ENCODE measurements at regions not wholly inside any gene's neighbourhood (a gene's known extent, or its start where the extent isn't known, plus 50 kb on each side); places are given as distances from the start of the nearest gene placed in this dataset.

- WGBS, 2 experiments = 94 to 95% methylated on average over 12 of the region's 12 CpGs
- Histone ChIP-seq H3K4me1 (ENCODE audit: control insufficient read depth, insufficient read depth, low read length) (peaks cover 31% of the 10 kb centered on the region), H3K27ac (ENCODE audit: insufficient read depth, low read depth, low read length, poor library complexity, severe bottlenecking) (no peak overlapping the region), H3K9me3 (ENCODE audit: control insufficient read depth, low read length) (no peaks in the 10 kb centered on the region), H3K27me3 (ENCODE audit: control insufficient read depth, insufficient read depth, low read length, poor library complexity, severe bottlenecking) (peaks cover 10% of the 10 kb centered on the region), H3K36me3 (ENCODE audit: control insufficient read depth, insufficient read depth, low read length) (no peaks in the 10 kb centered on the region), H3K4me3 (ENCODE audit: insufficient read depth, low read depth, low read length) (no peak overlapping the region)
These were observed 151.3 kb upstream of the TNRC6C start for GRCh38 chr17:77807051-77807745.

GRCh38 chr17:77807746-77808441 lies 150.6 kb upstream of the TNRC6C start:
- 95 to 96% methylated on average over 7 of the region's 7 CpGs for WGBS, 2 experiments

GRCh38 chr17:77808686-77809425 lies 149.6 kb upstream of the TNRC6C start:
- peaks cover 5% of the 10 kb centered on the region for H3K27me3 ChIP-seq (ENCODE audit: control insufficient read depth, insufficient read depth, low read length, poor library complexity, severe bottlenecking)
- 95 to 96% methylated on average over 10 of the region's 10 CpGs for WGBS, 2 experiments
- H3K36me3 ChIP-seq (ENCODE audit: control insufficient read depth, insufficient read depth, low read length) = no peaks in the 10 kb centered on the region
- no peak overlapping the region for H3K27ac ChIP-seq (ENCODE audit: insufficient read depth, low read depth, low read length, poor library complexity, severe bottlenecking)
- no peaks in the 10 kb centered on the region for H3K9me3 ChIP-seq (ENCODE audit: control insufficient read depth, low read length)
- peaks cover 16% of the 10 kb centered on the region for H3K4me1 ChIP-seq (ENCODE audit: control insufficient read depth, insufficient read depth, low read length)
- no peak overlapping the region for H3K4me3 ChIP-seq (ENCODE audit: insufficient read depth, low read depth, low read length)

More at GRCh38 chr17:77807746-77808441, 150.6 kb upstream of the TNRC6C start:
- H3K9me3 ChIP-seq (ENCODE audit: control insufficient read depth, low read length) = no peaks in the 10 kb centered on the region
- no peaks in the 10 kb centered on the region for H3K36me3 ChIP-seq (ENCODE audit: control insufficient read depth, insufficient read depth, low read length)
- H3K4me1 ChIP-seq (ENCODE audit: control insufficient read depth, insufficient read depth, low read length) = peaks cover 25% of the 10 kb centered on the region
- H3K27ac ChIP-seq (ENCODE audit: insufficient read depth, low read depth, low read length, poor library complexity, severe bottlenecking) = no peak overlapping the region
- H3K4me3 ChIP-seq (ENCODE audit: insufficient read depth, low read depth, low read length) = no peak overlapping the region
- H3K27me3 ChIP-seq (ENCODE audit: control insufficient read depth, insufficient read depth, low read length, poor library complexity, severe bottlenecking) = peaks cover 5% of the 10 kb centered on the region

DNA sequence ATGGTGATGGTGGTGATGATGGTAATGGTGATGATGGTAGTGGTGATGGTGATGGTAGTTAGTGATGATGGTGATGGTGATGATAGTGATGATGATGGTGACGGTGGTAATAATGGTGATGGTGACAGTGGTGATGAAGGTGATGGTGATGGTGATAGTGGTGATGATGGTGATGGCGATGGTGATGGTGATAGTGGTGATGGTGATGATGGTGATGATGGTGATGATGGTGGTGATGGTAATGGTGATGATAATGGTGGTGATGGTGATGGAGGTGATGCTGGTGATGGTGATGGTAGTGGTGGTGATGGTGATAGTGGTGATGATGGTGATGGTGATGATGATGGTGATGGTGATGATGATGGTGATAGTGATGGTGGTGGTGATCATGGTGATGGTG lies 148.7 kb upstream of the TNRC6C start:
- H3K36me3 ChIP-seq (ENCODE audit: control insufficient read depth, insufficient read depth, low read length) = no peaks in the 10 kb centered on the region
- H3K27me3 ChIP-seq (ENCODE audit: control insufficient read depth, insufficient read depth, low read length, poor library complexity, severe bottlenecking) = peaks cover 2% of the 10 kb centered on the region
- H3K4me3 ChIP-seq (ENCODE audit: insufficient read depth, low read depth, low read length) = no peak overlapping the region
- H3K27ac ChIP-seq (ENCODE audit: insufficient read depth, low read depth, low read length, poor library complexity, severe bottlenecking) = no peak overlapping the region
- H3K9me3 ChIP-seq (ENCODE audit: control insufficient read depth, low read length) = no peaks in the 10 kb centered on the region
- 93 to 96% methylated on average over 2 of the region's 2 CpGs for WGBS, 2 experiments
- peaks cover 11% of the 10 kb centered on the region for H3K4me1 ChIP-seq (ENCODE audit: control insufficient read depth, insufficient read depth, low read length)

DNA sequence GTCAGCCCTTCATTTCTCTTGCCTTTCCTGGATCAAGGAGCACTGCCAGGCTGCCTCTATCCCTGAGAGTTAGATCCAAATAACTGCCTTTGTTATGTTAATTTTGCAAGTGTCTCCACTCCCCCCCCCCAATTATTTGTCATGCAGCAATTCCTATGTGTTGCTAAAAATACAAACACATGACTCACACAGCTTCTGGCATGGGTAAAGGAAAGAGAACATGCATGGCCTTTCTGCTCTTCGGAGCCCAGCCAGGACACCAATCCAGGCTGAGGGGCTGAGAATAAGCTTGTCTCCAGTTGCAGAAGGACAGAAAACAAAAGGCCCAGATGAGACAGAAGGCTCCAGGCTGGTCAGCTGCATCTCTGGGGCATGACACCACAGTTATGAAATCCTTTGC lies 148.0 kb upstream of the TNRC6C start:
- H3K36me3 ChIP-seq (ENCODE audit: control insufficient read depth, insufficient read depth, low read length) = no peaks in the 10 kb centered on the region
- 69 to 73% methylated on average over 1 of the region's 1 CpG for WGBS, 2 experiments
- H3K9me3 ChIP-seq (ENCODE audit: control insufficient read depth, low read length) = no peaks in the 10 kb centered on the region
- no peaks in the 10 kb centered on the region for H3K27me3 ChIP-seq (ENCODE audit: control insufficient read depth, insufficient read depth, low read length, poor library complexity, severe bottlenecking)
- H3K4me1 ChIP-seq (ENCODE audit: control insufficient read depth, insufficient read depth, low read length) = peaks cover 7% of the 10 kb centered on the region
- no peak overlapping the region for H3K4me3 ChIP-seq (ENCODE audit: insufficient read depth, low read depth, low read length)
- H3K27ac ChIP-seq (ENCODE audit: insufficient read depth, low read depth, low read length, poor library complexity, severe bottlenecking) = no peak overlapping the region

- Histone ChIP-seq H3K9me3 (ENCODE audit: control insufficient read depth, low read length) (no peaks in the 10 kb centered on the region), H3K4me1 (ENCODE audit: control insufficient read depth, insufficient read depth, low read length) (peaks cover 7% of the 10 kb centered on the region), H3K27me3 (ENCODE audit: control insufficient read depth, insufficient read depth, low read length, poor library complexity, severe bottlenecking) (no peaks in the 10 kb centered on the region), H3K4me3 (ENCODE audit: insufficient read depth, low read depth, low read length) (no peak overlapping the region), H3K36me3 (ENCODE audit: control insufficient read depth, insufficient read depth, low read length) (no peaks in the 10 kb centered on the region), H3K27ac (ENCODE audit: insufficient read depth, low read depth, low read length, poor library complexity, severe bottlenecking) (no peak overlapping the region)
- WGBS, 2 experiments = 72 to 78% methylated on average over 6 of the region's 6 CpGs
These were observed 147.0 kb upstream of the TNRC6C start for GRCh38 chr17:77811521-77811920.

GRCh38 chr17:77814091-77814772 lies 144.3 kb upstream of the TNRC6C start:
- Histone ChIP-seq H3K27ac (ENCODE audit: insufficient read depth, low read depth, low read length, poor library complexity, severe bottlenecking) (no peak overlapping the region), H3K4me1 (ENCODE audit: control insufficient read depth, insufficient read depth, low read length) (peaks cover 14% of the 10 kb centered on the region), H3K27me3 (ENCODE audit: control insufficient read depth, insufficient read depth, low read length, poor library complexity, severe bottlenecking) (no peaks in the 10 kb centered on the region), H3K9me3 (ENCODE audit: control insufficient read depth, low read length) (no peaks in the 10 kb centered on the region), H3K4me3 (ENCODE audit: insufficient read depth, low read depth, low read length) (no peak overlapping the region), H3K36me3 (ENCODE audit: control insufficient read depth, insufficient read depth, low read length) (no peaks in the 10 kb centered on the region)
- WGBS, 2 experiments = 91 to 94% methylated on average over 9 of the region's 9 CpGs

- Histone ChIP-seq H3K4me3 (ENCODE audit: insufficient read depth, low read depth, low read length) (no peak overlapping the region), H3K27ac (ENCODE audit: insufficient read depth, low read depth, low read length, poor library complexity, severe bottlenecking) (no peak overlapping the region), H3K36me3 (ENCODE audit: control insufficient read depth, insufficient read depth, low read length) (no peaks in the 10 kb centered on the region), H3K9me3 (ENCODE audit: control insufficient read depth, low read length) (no peaks in the 10 kb centered on the region), H3K4me1 (ENCODE audit: control insufficient read depth, insufficient read depth, low read length) (peaks cover 12% of the 10 kb centered on the region), H3K27me3 (ENCODE audit: control insufficient read depth, insufficient read depth, low read length, poor library complexity, severe bottlenecking) (no peaks in the 10 kb centered on the region)
- WGBS, 2 experiments = 85 to 86% methylated on average over 13 of the region's 13 CpGs
These were observed 143.2 kb upstream of the TNRC6C start for GRCh38 chr17:77815127-77815905.

DNA sequence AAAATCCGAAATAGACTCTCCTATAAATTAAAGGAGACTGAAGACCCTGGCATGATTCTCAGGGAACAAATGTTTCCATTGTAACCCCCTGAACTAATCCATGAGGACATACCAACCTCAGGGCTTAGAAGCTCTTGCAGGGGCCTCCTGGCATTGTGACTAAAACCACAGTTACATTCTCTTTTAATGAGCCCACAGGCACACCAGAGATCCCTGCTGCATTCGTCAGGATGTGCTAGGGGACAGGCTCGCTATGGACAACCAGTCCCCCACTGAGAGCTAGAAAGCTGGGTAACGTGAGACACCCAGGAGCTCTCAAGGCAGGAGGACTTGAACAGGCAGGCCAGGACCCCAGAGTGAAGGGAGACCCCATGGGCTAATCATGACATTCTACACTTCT lies 140.6 kb upstream of the TNRC6C start:
- no peaks in the 10 kb centered on the region for H3K27me3 ChIP-seq (ENCODE audit: control insufficient read depth, insufficient read depth, low read length, poor library complexity, severe bottlenecking)
- no peak overlapping the region for H3K27ac ChIP-seq (ENCODE audit: insufficient read depth, low read depth, low read length, poor library complexity, severe bottlenecking)
- H3K4me3 ChIP-seq (ENCODE audit: insufficient read depth, low read depth, low read length) = no peak overlapping the region
- H3K9me3 ChIP-seq (ENCODE audit: control insufficient read depth, low read length) = no peaks in the 10 kb centered on the region
- peaks cover 7% of the 10 kb centered on the region for H3K4me1 ChIP-seq (ENCODE audit: control insufficient read depth, insufficient read depth, low read length)
- H3K36me3 ChIP-seq (ENCODE audit: control insufficient read depth, insufficient read depth, low read length) = no peaks in the 10 kb centered on the region
- 37% methylated on average over 4 of the region's 4 CpGs for WGBS, 2 experiments

All from ectodermal cell (in vitro differentiated cells).